Fibroblast of mammary gland (primary cell): ENCODE measurements at regions not wholly inside any gene's neighbourhood (a gene's known extent, or its start where the extent isn't known, plus 50 kb on each side); places are given as distances from the start of the nearest gene placed in this dataset.

ENCODE experiments used
- DNase-seq: peaks from one replicate; pipeline ENCODE4 v3.0.0-alpha.2; 2010; ENCODE audit warnings: low read depth
- H3K4me3 ChIP-seq: 2 replicates; pipeline ENCODE4 v1.5.1; 2011; ENCODE audit warnings: low read depth, mild to moderate bottlenecking, low read length, moderate library complexity; ENCODE audit not compliant: control insufficient read depth
- CTCF ChIP-seq: conservative IDR thresholded peaks from 2 replicates; pipeline ENCODE4 v1.5.1; 2011; ENCODE audit warnings: low read depth, low read length, inconsistent platforms; ENCODE audit not compliant: control insufficient read depth, insufficient read depth

DNA sequence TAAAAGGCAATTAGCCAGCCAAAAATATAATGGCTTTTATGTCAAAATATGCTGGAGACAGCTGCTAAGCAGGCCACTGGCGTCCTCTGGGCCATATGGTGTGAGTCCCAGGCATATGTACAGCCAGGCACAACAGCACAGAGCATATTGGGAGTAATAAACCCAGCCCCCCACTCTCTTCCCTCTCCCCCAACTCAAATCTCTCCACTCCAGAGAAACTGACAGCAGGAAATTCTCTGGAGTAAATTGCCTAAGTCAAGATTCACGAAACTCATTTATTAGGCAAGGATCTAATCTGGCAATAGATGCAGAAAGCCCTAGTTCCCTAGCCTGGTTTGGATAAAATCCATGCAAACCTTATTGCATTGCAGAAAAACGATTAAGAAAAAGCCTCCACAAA lies 147.9 kb upstream of the SEL1L start:
- DNase-seq, result no peak
- no peak overlapping the region for H3K4me3 ChIP-seq
- no peak for TF ChIP-seq CTCF

- TF ChIP-seq CTCF, result no peak
- DNase-seq, result no peak
- no peak overlapping the region for H3K4me3 ChIP-seq
Observed at GRCh38 chr14:81682134-81682533, 148.5 kb upstream of the SEL1L start.

DNA sequence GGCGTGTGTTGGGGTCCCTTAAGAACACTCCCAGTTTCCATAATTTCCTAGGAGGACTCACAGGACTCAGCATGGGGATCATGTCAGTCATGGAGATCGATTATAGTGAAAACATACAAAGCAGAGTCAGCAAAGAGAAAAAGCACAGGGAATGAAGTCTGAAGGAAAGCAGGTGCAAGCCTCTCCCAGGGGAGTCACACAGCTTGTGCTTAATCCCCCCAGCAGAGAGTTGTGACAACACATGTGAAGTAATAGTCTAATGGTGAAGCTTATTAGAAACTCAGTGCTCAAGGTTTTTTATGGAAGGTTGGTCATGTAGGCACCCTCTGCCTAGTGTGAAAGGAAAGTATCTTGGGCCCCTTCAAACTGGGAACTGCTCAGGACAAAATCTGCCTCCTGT lies 149.0 kb upstream of the SEL1L start:
- no peak for DNase-seq
- no peak overlapping the region for H3K4me3 ChIP-seq
- no peak for TF ChIP-seq CTCF

GRCh38 chr14:81684696-81685095 lies 151.0 kb upstream of the SEL1L start:
- no peak for TF ChIP-seq CTCF

GRCh38 chr14:81686512-81686911 lies 152.9 kb upstream of the SEL1L start:
- no peak for DNase-seq
- H3K4me3 ChIP-seq, result no peak overlapping the region
- TF ChIP-seq CTCF, result no peak

More at GRCh38 chr14:81684696-81685095, 151.0 kb upstream of the SEL1L start:
- no peak overlapping the region for H3K4me3 ChIP-seq
- DNase-seq, result no peak

DNA sequence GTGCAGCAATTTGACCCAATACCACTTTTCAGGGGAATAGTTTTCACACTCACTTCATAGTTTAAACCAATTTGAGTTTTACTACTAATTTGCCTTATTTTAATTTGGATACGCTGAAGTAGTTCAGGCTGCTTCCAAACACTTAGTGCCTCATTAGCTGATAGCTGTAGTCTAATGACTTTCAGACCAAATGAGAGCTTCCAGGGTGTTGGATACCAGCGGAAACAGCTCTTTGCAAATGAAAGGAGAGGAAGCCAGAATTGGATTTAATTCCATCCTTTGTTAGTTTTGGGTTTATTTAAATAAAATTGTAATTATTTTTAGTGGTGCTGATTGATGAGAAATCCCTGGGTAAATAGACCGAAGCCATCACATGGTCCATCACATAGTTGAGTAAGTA lies 158.3 kb upstream of the SEL1L start:
- TF ChIP-seq CTCF, result no peak
- DNase-seq, result no peak
- no peak overlapping the region for H3K4me3 ChIP-seq

GRCh38 chr14:81694419-81694818 lies 160.8 kb upstream of the SEL1L start:
- H3K4me3 ChIP-seq, result no peak overlapping the region
- no peak for DNase-seq
- TF ChIP-seq CTCF, result no peak
